Activated T-cell treated with anti-CD3 and anti-CD28 coated beads for 4 hours (primary cell): ENCODE measurements at regions not wholly inside any gene's neighbourhood (a gene's known extent, or its start where the extent isn't known, plus 50 kb on each side); places are given as distances from the start of the nearest gene placed in this dataset.

Source experiments
- DNase-seq: peaks from one replicate; pipeline ENCODE4 v3.0.0-alpha.2; 2020

GRCh38 chr13:51518827-51519226, 65.4 kb upstream of the WDFY2 start:
- no peak for DNase-seq

- DNase-seq: no peak
Observed at GRCh38 chr13:51519771-51520216, 64.5 kb upstream of the WDFY2 start.

- DNase-seq: no peak
Observed at GRCh38 chr13:51520524-51520923, 63.7 kb upstream of the WDFY2 start.

GRCh38 chr13:51523082-51523518, 61.2 kb upstream of the WDFY2 start:
- DNase-seq: no peak

- no peak for DNase-seq
Observed at GRCh38 chr13:51524312-51524711, 60.0 kb upstream of the WDFY2 start.

- no peak for DNase-seq
Observed at GRCh38 chr13:51524829-51525566, 59.3 kb upstream of the WDFY2 start.

GRCh38 chr13:51525567-51526167, 58.6 kb upstream of the WDFY2 start:
- DNase-seq: no peak

GRCh38 chr13:51526202-51526601, 58.1 kb upstream of the WDFY2 start:
- DNase-seq: no peak

GRCh38 chr13:51532736-51533197, 51.5 kb upstream of the WDFY2 start:
- no peak for DNase-seq

- peak; percentile 11 for DNase-seq
Observed at GRCh38 chr13:51534041-51534817, 50.0 kb upstream of the WDFY2 start.
